OCI-LY7 (cell line): ENCODE measurements at regions not wholly inside any gene's neighbourhood (a gene's known extent, or its start where the extent isn't known, plus 50 kb on each side); places are given as distances from the start of the nearest gene placed in this dataset.

Experiments used
- BruUV-seq: library from RNA; stranded (reverse); fragments of 400-500 nt; replicated peaks from 2 replicates; lab custom pipeline; 2021; lab: Mats Ljungman, UMichigan
- CTCF ChIA-PET: fragments of 300-600 bp; sonication (Branson Sonifier 250); formaldehyde crosslinking; loops from one replicate; lab custom pipeline; 2022; ENCODE audit warnings: antibody characterized with exemption; ENCODE audit not compliant: unreplicated experiment; lab: Charles Lee
- POLR2A ChIA-PET: fragments of 300-600 bp; sonication (Branson Sonifier 250); formaldehyde crosslinking; loops from one replicate; lab custom pipeline; 2022; ENCODE audit warnings: antibody characterized with exemption; lab: Charles Lee
- DNase-seq: peaks from one replicate; pipeline ENCODE4 v3.0.0-alpha.2; 2015; ENCODE audit warnings: low spot score
- H2AFZ ChIP-seq: fragments of 200-600 bp; sonication (generic), shearing (Covaris generic); 2 replicates; pipeline ENCODE4 v1.6.1; 2014; ENCODE audit warnings: mild to moderate bottlenecking, antibody characterized with exemption, low read length, moderate library complexity
- H3K27ac ChIP-seq: fragments of 200-600 bp; sonication (generic); 2 replicates; pipeline ENCODE4 v1.5.1; 2014; ENCODE audit warnings: mixed run types, low read depth, mild to moderate bottlenecking, moderate library complexity, low read length, inconsistent platforms; ENCODE audit not compliant: poor library complexity, severe bottlenecking
- H3K36me3 ChIP-seq: fragments of 200-600 bp; sonication (generic); 2 replicates; pipeline ENCODE4 v1.6.1; 2014; ENCODE audit warnings: mild to moderate bottlenecking, antibody characterized with exemption, low read length, moderate library complexity, mixed read lengths; ENCODE audit not compliant: insufficient read depth
- H3K4me1 ChIP-seq: fragments of 200-600 bp; sonication (generic); 2 replicates; pipeline ENCODE4 v1.5.1; 2014; ENCODE audit warnings: mild to moderate bottlenecking, low read length; ENCODE audit not compliant: insufficient read depth, poor library complexity, severe bottlenecking
- H3K4me2 ChIP-seq: fragments of 200-600 bp; sonication (generic); 2 replicates; pipeline ENCODE4 v1.6.1; 2014; ENCODE audit warnings: mild to moderate bottlenecking, low read length
- H3K4me3 ChIP-seq: fragments of 200-600 bp; sonication (generic); 2 replicates; pipeline ENCODE4 v1.5.1; 2014; ENCODE audit warnings: mild to moderate bottlenecking, low read depth, low read length; ENCODE audit not compliant: poor library complexity, severe bottlenecking
- H3K79me2 ChIP-seq: fragments of 200-600 bp; sonication (generic); 2 replicates; pipeline ENCODE4 v1.6.1; 2016; ENCODE audit warnings: low read depth, mild to moderate bottlenecking, low read length, moderate library complexity, mixed read lengths; ENCODE audit not compliant: insufficient read depth
- H3K9me2 ChIP-seq: fragments of 200-600 bp; sonication (generic); 2 replicates; pipeline ENCODE4 v1.6.1; 2016; ENCODE audit warnings: mild to moderate bottlenecking, low read length, mixed read lengths; ENCODE audit not compliant: insufficient read depth
- H3K9me3 ChIP-seq: fragments of 200-600 bp; sonication (generic); 2 replicates; pipeline ENCODE4 v1.6.1; 2014; ENCODE audit warnings: mild to moderate bottlenecking, mixed run types, low read length, mixed read lengths
- H4K20me1 ChIP-seq: fragments of 200-600 bp; sonication (generic); 2 replicates; pipeline ENCODE4 v1.6.1; 2014; ENCODE audit warnings: mild to moderate bottlenecking, antibody characterized with exemption, low read length, moderate library complexity, mixed read lengths; ENCODE audit not compliant: insufficient read depth
- CTCF ChIP-seq: fragments of 200-600 bp; sonication (generic); conservative IDR thresholded peaks from 2 replicates; pipeline ENCODE4 v1.5.1; 2014; ENCODE audit warnings: mild to moderate bottlenecking, antibody characterized with exemption, low read length, moderate library complexity, mixed read lengths
- EZH2phosphoT487 ChIP-seq: fragments of 200-600 bp; sonication (generic); IDR thresholded peaks from 2 replicates; pipeline ENCODE4 v1.6.1; 2018; ENCODE audit warnings: low read depth, borderline replicate concordance, mild to moderate bottlenecking, mixed run types, antibody characterized with exemption, low read length, moderate library complexity, mixed read lengths
- intact Hi-C: fragments of 100-400 bp; cut with micrococcal nuclease; formaldehyde crosslinking; loops from one replicate; pipeline ENCODE4 v1.10.0; 2022; ENCODE audit not compliant: unreplicated experiment

- Histone ChIP-seq H3K27ac (no peak overlapping the region), H3K9me3 (no peaks in the 10 kb centered on the region), H3K4me3 (no peak overlapping the region), H3K4me1 (no peaks in the 10 kb centered on the region), H2AFZ (no peak overlapping the region), H3K79me2 (no peaks in the 10 kb centered on the region), H3K4me2 (no peak overlapping the region), H3K9me2 (no peaks in the 10 kb centered on the region), H3K36me3 (no peaks in the 10 kb centered on the region), H4K20me1 (no peaks in the 10 kb centered on the region)
- no TSS peak for BruUV-seq
- intact Hi-C loops = no loop called here
- no peak for TF ChIP-seq CTCF
- TF ChIP-seq EZH2phosphoT487 = no peak
- POLR2A ChIA-PET = no interaction called here
- CTCF ChIA-PET = no interaction called here
- DNase-seq = no peak
These were observed 481.9 kb downstream of the FGF9 start for GRCh38 chr13:22152751-22153150.

GRCh38 chr13:22154041-22154440, 483.2 kb downstream of the FGF9 start:
- TF ChIP-seq CTCF (no peak), EZH2phosphoT487 (no peak)
- Histone ChIP-seq H3K4me3 (no peak overlapping the region), H3K9me3 (no peaks in the 10 kb centered on the region), H3K27ac (no peak overlapping the region), H3K79me2 (no peaks in the 10 kb centered on the region), H3K4me2 (no peak overlapping the region), H3K9me2 (no peaks in the 10 kb centered on the region), H4K20me1 (no peaks in the 10 kb centered on the region), H3K36me3 (no peaks in the 10 kb centered on the region), H2AFZ (no peak overlapping the region), H3K4me1 (no peaks in the 10 kb centered on the region)
- ChIA-PET POLR2A (no interaction called here), CTCF (no interaction called here)
- no TSS peak for BruUV-seq
- DNase-seq = no peak
- intact Hi-C loops = no loop called here

GRCh38 chr13:22161871-22162270, 491.0 kb downstream of the FGF9 start:
- TF ChIP-seq EZH2phosphoT487 = no peak
- TF ChIP-seq CTCF = no peak
- Histone ChIP-seq H3K9me2 (no peaks in the 10 kb centered on the region), H3K27ac (no peak overlapping the region), H3K79me2 (no peaks in the 10 kb centered on the region), H3K9me3 (no peaks in the 10 kb centered on the region), H2AFZ (no peak overlapping the region), H3K4me1 (no peaks in the 10 kb centered on the region), H3K36me3 (no peaks in the 10 kb centered on the region), H3K4me2 (no peak overlapping the region), H3K4me3 (no peak overlapping the region), H4K20me1 (no peaks in the 10 kb centered on the region)
- intact Hi-C loops = no loop called here
- BruUV-seq = no TSS peak
- ChIA-PET CTCF (no interaction called here), POLR2A (no interaction called here)
- DNase-seq = no peak
